Stimulated activated CD4-positive, alpha-beta T cell treated with anti-CD3 and anti-CD28 coated beads, Interleukin-12 subunit alpha, Interleukin-12 subunit beta, amount 100 ng/mL, for 24 hours (primary cell): ENCODE measurements at regions not wholly inside any gene's neighbourhood (a gene's known extent, or its start where the extent isn't known, plus 50 kb on each side); places are given as distances from the start of the nearest gene placed in this dataset.
"Not testable (repeated sequence)": the region's sequence is repeated elsewhere in the genome, so short reads cannot be mapped to it uniquely, and the experiment has no call there.

Experiments used
- DNase-seq, 2 experiments: peaks; one replicate each; pipeline ENCODE4 v3.0.0-alpha.2; 2020; ENCODE audit warnings: low read depth in 2 of 2

DNA sequence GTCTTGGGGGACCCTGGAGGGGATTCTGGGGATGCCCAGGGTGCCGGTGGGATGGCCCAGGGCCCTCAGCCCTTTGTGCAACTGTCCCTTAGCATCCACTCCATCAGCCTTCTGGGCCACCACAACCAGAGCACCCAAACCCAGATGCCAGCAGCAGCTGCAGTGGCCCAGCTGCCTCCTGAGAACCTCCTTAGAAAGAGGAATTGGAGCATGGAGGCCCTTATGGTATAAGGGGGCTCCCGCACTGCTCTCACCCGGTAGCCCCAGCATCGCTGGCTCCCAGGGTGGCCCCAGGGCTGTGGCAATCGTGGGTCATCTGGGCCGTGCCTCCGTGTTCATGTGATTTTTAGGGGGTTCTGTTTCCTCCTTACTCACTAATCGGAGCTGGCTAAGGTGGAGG, 463.3 kb downstream of the ICE1 start:
- no peak for DNase-seq

DNA sequence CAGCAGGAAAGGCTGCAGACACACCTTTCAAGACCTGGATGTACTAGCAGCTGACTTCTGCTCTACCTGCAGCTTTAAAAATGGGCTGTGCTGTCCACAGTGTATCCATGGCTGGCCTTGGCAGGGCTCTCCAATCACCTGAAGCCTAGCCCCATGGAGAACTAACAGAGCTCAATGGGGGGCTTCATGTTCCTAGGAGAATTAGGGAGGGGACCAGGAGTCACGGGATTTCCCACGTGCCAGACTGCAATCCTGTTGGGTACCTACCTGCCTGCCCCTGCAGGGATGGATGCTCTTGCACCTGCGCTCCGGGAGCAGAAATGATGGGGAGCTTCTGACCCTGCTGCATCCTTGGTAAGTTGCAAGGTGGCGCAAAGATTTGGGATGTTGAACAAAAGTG, 462.1 kb downstream of the ICE1 start:
- no peak for DNase-seq

DNA sequence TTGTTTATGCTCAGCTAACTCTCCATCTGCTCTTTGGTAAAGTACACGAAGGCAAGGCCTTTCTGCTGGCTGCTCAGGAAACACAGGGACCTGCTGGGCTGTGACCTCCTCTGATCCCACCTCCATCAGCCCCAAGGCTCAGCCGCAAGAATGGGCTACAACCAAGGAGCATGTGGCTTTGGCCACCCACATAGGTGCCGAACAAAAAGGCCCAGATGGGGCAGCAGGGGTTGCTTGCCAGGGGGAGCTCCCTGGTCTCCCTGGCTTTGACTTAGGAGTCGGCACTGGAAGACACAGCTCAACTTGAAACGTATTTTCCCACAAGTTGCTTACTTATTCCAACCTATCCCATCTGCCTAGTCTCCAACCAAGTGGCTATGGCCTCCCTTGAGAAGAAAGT, 461.1 kb downstream of the ICE1 start:
- no peak for DNase-seq

DNA sequence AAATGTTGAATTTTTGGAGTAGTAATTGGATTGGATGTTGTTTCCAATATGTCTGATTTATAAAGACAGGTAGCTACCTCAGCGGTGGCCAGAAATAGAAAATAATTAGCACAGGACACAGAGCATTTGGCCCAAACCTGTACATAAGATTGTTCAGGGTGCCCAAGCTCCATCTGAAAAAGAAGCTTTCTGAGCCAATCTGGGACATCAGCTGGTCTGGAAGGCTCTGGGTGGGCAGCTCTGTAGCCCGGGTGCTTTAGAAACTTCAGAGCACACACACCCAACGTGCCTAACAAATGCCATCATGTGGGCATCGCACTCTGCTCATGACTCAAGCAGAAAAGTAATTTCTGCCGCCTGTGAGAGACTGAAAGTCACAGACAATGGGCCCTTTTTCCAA, 460.7 kb downstream of the ICE1 start:
- no peak for DNase-seq

DNA sequence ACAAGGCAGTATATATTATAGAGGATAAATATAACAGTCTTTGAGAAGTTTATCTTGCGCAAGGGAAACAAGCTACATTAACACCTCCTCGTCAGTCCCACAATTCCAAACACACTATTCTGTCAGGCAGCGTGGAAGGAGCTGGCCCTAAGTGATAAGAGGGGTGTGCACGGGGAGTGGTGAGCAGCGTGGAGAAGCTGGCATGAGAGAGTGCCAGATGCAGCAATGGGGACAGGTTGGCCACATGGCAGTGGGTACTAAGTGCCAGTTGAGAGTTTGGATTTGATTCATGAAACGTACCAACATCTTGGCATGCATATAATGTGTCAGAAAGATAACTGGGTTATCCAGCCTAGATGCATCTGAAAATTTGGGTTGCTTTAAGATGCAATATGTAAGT, 460.2 kb downstream of the ICE1 start:
- DNase-seq: no peak

DNA sequence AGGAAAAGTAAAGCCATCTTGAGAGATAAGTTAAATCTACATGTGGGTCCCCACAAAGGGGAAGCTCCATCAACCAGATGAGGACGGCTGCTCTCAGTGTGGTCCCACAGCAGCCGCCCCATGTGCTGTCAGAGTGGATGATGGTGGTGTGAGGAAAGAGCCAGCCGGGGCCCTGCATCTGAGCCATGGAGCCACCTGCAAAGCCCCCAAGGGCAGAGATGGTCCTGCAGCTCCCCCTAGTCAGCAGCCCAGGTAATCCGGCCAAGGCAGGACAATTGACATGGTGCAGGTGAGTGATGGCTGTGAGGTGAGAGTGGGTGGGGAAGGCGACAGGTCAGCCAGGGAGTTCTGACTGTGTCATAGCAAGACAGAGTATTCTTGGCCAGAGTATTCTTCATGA, 458.8 kb downstream of the ICE1 start:
- no peak for DNase-seq

DNA sequence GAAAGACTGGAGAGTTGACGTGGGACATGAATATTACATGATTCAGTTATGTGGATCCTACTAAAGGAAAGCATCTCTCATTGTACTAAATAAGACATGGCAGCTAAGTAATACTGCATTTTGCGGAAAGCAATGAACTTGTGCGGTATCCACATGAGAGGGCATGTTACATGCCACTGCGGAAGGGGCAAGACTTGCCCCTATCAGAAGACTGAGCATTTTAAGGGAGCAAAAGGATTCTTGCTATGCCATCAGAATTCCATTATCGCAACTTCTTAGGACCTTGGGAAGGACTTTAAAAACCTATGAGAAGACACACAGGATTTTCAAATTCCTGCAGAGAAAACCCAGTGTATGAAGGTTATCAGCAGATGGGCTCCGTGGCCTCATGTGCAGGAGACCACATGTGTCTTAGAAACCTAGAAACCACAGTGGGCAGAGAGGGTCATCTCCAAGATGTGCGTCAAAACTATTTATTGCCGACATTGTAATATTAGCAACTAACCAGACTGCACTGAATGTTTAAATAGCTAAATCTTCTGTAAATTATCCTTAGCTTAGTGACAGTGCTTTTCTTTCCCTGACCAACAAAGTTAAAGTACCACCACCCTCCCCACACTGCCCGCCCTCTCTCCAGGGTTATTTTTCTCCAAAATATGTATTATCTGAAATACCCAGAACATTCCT, 457.7 kb downstream of the ICE1 start:
- DNase-seq: no peak

DNA sequence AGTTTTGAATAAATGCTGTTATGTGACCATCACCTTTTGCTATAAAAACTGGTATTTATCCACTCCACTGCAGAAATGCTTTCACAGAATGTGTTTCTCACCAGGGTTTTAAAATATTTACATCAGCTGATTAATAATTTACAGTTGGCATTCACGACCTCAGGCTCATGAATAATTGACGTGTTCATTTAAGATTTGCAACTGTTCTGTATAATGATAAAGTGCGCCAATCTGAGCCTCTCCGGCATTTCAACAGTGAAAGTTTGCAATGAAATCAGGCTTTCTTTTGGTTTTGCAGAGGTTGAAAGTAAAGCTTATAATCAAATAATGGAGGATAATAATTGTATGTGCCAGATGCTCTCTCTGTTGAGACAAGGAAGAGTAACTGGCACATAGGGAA, 434.9 kb downstream of the ICE1 start:
- DNase-seq: no peak

DNA sequence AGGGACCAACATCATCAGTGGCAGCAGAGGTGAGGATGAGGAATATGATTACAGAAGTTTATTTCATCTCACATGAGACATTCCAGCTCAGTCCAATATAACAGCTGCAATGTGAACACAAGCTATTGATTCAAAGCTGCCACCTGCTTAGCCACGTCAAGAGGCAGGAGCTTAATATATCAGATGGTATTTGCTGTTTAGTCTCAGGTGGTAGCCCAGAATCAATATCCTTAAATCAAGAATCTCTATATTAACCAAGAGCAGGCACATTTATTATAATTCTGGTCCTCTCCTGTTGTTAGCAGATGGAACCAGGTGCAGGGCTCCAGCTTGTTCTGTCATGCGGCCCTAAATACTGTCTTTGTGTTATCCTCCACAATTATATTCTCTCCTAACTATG, 431.6 kb downstream of the ICE1 start:
- DNase-seq: no peak

DNA sequence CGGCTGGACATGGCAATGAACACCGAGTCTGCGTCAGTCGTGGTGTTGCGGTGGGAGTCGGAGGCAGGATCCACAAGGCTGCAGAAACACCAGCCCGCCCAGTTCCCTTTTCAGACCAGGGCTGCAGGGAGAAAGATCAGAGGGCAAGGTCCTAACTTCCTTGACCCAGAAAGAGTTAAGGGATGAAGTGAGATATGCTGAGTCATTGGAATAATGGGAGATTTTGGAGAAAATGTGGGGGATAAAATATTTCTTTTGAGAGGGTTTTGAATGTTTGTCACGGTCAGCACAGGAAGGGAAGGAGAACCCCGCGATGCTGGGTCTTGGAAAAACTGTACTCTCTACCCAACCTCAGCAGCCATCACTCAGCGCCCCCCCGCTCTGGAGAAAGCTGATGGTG, 416.0 kb downstream of the ICE1 start:
- DNase-seq: no peak

DNA sequence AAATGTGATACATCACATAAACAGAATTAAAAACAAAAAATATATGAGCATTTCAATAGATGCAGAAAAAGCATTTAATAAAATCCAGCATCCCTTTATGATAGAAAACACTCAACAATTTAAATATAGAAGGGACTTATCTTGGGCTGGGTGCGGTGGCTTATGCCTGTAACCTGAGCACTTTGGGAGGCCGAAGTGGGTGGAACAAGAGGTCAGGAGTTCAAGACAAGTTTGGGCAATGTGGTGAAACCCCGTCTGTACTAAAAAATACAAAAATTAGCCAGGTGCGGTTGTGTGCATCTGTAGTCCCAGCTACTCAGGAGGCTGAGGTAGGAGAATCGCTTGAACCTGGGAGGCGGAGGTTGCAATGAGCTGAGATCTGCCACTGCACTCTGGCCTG, 409.1 kb downstream of the ICE1 start:
- DNase-seq: not testable (repeated sequence)

DNA sequence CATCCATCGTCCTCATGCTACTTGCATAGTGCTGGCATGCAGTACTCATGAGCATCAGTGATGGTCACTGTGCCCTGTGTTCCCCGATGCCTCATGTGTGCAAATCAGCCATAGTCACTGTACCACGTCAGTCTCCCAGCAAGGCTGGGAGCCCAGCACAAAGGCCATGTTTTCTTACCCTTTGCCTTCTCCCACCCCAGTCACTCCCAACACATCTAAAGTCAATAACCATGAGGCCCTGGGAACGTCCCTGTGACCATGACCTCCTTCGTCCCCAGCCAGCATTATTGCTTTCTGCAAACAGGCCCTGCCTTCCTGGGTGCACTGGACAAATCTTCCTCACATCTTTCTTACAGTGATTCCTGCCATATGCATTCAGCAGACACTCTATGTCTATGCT, 406.1 kb downstream of the ICE1 start:
- DNase-seq: no peak

DNA sequence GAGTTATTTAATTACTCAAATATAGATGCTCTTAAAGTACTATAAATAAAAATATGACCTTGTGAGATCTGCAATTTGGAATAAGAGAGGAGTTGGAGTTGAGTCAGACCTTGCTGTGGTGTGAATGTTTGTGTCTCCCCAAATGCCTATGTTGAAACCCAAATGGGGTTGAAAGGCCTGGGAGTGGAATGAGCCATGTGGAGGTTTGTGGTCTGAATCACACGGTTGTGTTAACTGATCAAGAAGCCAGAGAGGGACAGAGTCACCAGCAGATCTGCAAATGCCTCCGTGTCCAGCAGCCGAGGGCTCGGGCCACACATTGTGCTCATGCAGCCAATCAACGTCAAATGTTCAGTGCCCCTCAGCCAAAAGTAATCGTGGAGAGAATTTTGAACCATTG, 404.4 kb downstream of the ICE1 start:
- DNase-seq: no peak

DNA sequence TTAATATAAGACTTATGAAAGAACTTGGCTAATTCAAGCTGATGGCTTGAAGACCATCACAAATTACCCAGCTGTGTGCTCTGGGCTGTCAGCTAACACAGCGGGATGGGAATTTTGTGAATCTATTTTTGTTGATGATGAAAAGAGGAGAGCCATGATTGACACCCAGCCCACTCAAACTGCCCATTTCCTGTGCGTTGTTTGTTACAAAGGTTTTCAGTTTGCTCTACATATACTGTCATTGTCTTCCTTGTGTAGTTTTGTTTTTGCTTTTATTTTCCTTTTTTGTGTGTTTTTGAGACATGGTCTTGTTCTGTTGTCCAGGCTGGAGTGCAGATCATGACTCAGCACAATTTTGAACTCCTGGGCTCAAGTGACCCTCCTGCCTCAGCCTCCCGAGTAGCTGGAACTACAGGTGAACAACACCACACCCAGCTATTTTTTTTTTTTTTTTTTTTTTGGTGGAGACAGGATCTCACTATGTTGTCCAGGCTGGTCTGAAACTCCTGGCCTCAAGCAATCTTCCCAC, 400.3 kb downstream of the ICE1 start:
- DNase-seq: no peak

DNA sequence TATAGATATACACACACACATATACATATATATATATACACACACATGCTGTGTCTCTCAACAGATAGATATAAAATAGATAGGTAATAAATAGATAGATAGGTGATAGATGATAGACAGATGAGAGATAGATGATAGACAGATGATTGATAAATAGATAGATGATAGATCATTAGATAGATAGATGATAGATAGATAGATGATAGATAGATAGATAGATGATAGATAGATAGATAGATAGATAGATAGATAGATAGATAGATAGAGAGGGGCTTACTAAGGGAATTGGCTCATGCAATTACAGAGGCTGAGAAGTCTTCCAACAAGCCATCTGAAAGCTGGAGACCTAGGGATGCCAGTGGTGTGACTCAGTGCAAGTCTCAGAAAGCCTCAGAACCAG, 394.5 kb downstream of the ICE1 start:
- no peak for DNase-seq

DNA sequence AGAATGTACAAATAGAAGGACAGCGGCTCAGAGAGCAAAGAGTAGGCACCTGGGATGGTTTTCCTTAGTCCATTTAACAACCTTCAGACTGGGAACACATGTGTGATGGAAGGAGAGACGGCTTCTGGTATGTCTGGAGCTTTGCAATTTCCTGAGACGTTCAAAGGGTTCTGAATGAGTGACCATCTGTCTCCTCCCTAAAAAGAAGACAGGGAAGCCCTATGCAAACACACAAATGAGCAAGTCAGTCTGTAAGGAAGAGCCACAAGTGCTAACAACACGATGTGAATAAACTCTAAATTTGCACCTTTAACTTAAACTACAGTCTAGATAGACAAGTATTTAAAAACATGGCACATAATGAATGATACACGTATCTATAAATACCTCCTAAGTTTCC, 391.0 kb downstream of the ICE1 start:
- DNase-seq: no peak

DNA sequence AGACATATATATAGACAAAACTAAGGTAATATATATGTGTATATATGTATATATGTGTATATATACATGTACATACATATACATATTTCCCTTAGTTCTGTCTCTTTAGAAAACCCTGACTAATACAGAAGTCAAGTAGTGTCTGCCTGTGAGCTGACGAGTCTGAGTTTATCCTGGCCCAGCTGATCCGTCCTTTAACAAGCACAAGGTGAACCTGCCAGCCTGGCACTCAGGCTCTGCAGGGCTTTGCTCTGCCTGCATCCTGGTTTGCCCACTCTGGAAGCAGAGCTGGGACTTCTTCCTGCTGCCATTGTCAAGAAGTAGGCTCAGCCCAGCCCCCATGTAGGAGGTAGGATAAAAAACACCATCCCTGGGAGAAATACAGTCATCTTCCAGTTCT, 388.0 kb downstream of the ICE1 start:
- DNase-seq: no peak

DNA sequence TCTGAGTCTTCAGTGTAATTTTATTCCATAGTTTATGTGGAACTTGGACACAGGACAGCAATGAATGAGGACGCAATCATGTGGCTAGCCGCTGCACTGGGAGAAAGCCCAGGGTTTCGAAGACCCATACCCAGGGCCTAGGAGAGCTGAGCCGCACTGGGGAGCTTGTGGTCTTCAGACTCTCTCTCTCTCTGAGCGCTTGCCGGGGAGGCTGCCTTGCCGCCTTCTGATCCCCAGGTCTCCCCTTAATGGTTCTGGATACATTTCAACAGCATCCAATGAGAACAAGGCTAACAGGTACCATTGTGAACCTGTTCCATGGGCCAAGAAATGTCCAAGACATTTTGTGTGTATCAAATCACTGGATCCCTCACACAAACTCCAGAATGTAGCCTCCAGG, 383.4 kb downstream of the ICE1 start:
- no peak for DNase-seq

DNA sequence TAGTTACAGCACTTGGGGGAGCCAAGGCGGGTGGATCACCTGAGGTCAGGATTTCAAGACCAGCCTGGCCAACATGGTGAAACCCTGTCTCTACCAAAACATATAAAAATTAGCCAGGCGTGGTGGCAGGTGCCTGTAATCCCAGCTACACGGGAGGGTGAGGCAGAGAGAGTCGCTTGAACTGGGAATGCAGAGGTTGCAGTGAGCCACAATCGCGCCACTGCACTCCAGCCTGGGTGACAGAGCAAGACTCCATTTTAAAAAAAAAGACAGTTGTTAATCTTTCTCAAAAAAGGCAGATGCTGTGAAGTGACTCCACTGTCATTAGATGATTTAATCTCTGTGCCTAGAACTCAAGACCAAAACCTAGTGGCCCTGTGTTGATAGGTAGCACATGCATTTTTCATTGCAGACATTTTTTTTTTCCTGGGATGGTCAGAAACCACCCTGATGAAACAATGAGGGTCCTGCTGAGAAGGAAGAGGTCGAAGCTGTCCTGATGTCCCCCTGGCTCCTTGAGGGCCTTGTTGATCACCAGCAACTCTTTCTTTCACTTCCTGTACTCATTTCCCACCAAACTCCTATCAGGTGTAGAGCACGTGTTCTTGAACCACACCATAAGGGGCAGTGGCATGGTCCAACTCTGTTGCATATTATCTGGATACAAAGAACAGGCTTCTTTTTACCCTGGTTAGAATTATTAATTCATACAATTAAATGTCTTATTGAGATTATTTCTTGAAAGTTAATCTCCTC, 382.2 kb downstream of the ICE1 start:
- no peak for DNase-seq

DNA sequence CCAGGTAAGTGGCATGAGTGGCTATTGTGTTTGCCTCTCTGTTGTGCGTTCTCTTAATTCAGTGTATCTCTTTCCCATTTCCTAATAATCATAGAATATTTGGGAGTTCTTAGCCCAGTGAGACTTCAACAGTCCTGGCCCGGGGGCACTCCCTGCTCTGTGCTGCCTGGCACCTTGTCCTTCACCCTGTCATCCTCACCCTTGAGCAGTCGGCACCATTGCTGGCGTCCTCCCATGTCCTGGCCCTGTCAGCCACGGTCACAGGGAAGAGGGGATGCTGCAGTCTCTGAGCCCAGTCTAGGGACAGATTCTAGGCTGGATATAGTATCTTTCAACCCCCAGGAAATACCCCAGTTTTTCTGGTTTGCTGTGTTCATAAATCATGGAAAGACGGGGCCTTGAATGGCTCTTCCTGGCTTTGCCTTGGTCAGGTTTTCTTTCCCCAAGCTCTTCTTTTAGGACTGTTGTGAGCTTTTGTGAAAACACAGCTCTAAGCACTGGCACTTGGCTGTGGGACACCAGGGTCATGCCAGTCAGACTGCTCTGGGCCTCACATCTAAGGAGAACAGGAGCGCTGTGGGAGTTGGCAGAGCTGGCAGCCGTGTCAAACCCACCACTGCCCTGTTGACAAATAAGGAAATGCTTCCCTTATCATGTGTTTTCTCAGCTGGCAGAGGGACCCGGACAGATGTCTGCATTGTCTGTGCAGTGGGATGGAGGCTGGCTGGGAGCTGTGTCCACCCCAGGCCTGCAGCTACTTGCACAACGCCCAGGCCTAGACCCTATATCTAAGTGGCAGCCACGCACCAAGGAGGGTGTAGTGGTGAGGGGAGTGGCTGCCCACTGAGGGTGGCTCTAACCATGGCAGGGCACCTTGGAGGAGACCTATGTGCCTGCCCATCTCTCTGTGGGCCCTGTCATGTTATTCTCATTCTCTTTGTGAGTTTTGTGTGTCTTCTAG, 378.6 kb downstream of the ICE1 start:
- DNase-seq: no peak

DNA sequence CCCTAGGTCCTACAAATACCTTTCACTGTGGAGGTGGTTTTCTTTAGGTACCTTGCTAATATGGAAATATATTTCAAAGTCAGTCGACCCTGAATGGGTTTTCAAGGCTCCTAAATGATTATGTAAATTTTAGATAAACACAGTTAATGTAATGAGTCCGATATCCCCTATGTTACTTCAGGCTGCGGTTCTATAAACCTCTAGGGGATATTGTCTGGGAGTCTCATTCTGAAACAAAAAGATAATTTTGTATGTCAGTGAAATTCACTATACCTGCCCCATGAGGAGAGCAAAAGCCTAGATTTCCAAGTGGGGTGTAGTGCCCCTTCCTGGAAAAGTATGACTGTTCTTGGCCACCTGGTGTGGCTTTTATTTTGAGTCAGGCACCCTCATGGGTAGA, 377.3 kb downstream of the ICE1 start:
- no peak for DNase-seq

DNA sequence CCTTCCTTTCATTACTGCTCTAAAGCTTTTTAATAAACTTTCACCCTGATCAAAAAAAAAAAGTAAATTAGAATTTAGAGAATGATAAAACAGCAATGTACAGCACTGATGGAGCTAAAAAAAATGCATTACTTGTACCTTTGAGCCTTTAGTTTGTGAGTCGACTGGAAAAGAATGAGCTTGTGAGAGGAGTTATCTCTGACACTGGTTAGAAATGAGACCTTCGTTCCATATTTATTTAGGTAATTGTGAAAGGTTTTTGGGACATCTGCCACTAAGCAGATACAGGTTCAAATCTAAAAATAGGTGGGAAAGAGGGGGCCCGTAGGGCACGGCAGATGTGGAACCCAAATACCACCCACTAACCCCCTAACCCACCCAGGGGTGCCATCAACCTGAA, 376.8 kb downstream of the ICE1 start:
- no peak for DNase-seq
